Tibial nerve (tissue), 4 donors: ENCODE measurements at regions not wholly inside any gene's neighbourhood (a gene's known extent, or its start where the extent isn't known, plus 50 kb on each side); places are given as distances from the start of the nearest gene placed in this dataset.

Source experiments
- DNase-seq, 2 donors: peaks; one replicate each; pipeline ENCODE4 v3.0.0-alpha.2; 2019; ENCODE audit warnings: low spot score in 2 of 2
- H3K27ac ChIP-seq, 4 donors: fragments of 200-600 bp; sonication (generic) in 3 of 4; one replicate each; pipeline ENCODE4 v1.5.1; 2017 to 2019; ENCODE audit warnings: mild to moderate bottlenecking in 1 of 4
- H3K27me3 ChIP-seq, 2 donors: fragments of 200-600 bp; sonication (generic) in 1 of 2; one replicate each; pipeline versions ENCODE4 v1.5.1 to v1.6.0; 2017 to 2019
- H3K36me3 ChIP-seq, 3 donors: fragments of 200-600 bp; sonication (generic); one replicate each; pipeline ENCODE4 v1.5.1; 2018 to 2019
- H3K4me1 ChIP-seq, 4 donors: fragments of 200-600 bp; sonication (generic) in 3 of 4; one replicate each; pipeline ENCODE4 v1.5.1; 2017 to 2019
- H3K4me3 ChIP-seq, 4 donors: fragments of 200-600 bp; sonication (generic) in 3 of 4; one replicate each; pipeline ENCODE4 v1.5.1; 2017 to 2019; ENCODE audit warnings: mild to moderate bottlenecking in 1 of 4, moderate library complexity in 1 of 4
- H3K9me3 ChIP-seq, 4 donors: fragments of 200-600 bp; sonication (generic) in 3 of 4; one replicate each; pipeline ENCODE4 v1.5.1; 2017 to 2019
- EP300 ChIP-seq, 2 donors: sonication (generic); formaldehyde crosslinking; IDR thresholded peaks; one replicate each; pipeline ENCODE4 v1.6.1; 2017; ENCODE audit warnings: antibody characterized with exemption in 2 of 2, mild to moderate bottlenecking in 1 of 2
- POLR2A ChIP-seq, 2 donors: fragments of 450-650 bp; IDR thresholded peaks; one replicate each; pipeline ENCODE4 v1.6.1; 2017; ENCODE audit warnings: antibody characterized with exemption in 2 of 2, mild to moderate bottlenecking in 2 of 2, moderate library complexity in 2 of 2
- WGBS, 2 donors: methylation state at CpG; one replicate each; pipeline ENCODE4 v1.1.5; 2018; 5-methylcytosine and 5-hydroxymethylcytosine counted together
- TF ChIP-seq, protein P1 (sequence below), 5 experiments: fragments of 200-600 bp in 3 of 5; fragments of 450-650 bp in 2 of 5; sonication (generic) in 3 of 5; IDR thresholded peaks; one replicate each; pipeline ENCODE4 v1.5.1; 2016 to 2019; ENCODE audit warnings: antibody characterized with exemption in 5 of 5, mild to moderate bottlenecking in 3 of 5, moderate library complexity in 2 of 5

DNA sequence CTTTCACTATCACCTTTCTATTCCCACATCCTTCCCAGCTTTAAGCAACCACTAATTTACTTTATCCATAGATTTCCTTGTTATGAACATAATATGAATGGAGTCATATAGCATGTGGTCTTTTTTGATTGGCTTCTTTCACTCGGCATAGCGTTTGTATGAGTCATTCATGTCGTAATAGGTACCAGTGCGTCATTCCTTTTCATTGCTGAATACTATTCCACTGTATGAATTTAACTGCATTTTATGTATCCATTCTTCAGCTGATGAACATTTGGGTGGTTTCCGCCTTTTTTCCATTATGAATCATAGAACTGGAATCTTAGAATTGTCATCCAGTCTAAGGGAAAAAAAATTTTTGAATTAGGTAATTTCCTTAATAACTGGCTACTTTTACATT, 411.3 kb upstream of the AUTS2 start:
- Histone ChIP-seq H3K4me3 (no peak overlapping the region), H3K9me3 (no peaks in the 10 kb centered on the region), H3K36me3 (no peaks in the 10 kb centered on the region), H3K4me1 (peaks cover 0 to 4% (median 0%) of the 10 kb centered on the region in 4 donors), H3K27ac (no peak overlapping the region), H3K27me3 (no peaks in the 10 kb centered on the region)
- TF ChIP-seq POLR2A (IDR thresholded peaks at IDR 0.05), result no peak
- TF ChIP-seq EP300 (IDR thresholded peaks at IDR 0.05), result no peak
- TF ChIP-seq, protein P1, sequence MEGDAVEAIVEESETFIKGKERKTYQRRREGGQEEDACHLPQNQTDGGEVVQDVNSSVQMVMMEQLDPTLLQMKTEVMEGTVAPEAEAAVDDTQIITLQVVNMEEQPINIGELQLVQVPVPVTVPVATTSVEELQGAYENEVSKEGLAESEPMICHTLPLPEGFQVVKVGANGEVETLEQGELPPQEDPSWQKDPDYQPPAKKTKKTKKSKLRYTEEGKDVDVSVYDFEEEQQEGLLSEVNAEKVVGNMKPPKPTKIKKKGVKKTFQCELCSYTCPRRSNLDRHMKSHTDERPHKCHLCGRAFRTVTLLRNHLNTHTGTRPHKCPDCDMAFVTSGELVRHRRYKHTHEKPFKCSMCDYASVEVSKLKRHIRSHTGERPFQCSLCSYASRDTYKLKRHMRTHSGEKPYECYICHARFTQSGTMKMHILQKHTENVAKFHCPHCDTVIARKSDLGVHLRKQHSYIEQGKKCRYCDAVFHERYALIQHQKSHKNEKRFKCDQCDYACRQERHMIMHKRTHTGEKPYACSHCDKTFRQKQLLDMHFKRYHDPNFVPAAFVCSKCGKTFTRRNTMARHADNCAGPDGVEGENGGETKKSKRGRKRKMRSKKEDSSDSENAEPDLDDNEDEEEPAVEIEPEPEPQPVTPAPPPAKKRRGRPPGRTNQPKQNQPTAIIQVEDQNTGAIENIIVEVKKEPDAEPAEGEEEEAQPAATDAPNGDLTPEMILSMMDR (IDR thresholded peaks at IDR 0.05), result no peak
- 93 to 96% methylated on average over 5 of the region's 5 CpGs for WGBS, 2 donors
- no peak for DNase-seq

DNA sequence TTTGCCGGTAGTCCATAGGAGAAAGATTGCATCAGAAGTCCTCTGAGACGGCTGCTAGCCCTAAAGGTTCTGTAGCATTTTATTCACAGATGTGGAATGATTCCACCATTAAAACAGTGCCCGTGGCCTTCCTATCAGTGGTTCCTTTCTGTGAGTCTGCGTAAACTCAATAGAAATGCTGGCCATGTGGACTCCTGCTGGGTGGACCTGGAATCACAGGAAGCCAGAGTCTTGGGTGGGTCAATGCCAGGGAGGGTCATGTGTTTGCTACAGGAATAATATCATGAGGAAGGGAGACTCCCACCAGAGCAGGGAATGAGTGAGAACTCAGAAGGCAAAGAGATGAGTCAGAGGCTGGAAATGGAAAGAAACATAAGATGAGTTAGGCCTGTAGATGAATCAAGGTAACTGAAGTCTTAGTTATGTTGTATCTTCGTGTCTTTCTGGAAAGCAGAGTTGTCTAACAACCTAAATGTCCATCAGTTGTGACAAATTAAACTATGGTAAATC, 410.4 kb upstream of the AUTS2 start:
- no peaks in the 10 kb centered on the region for H3K27me3 ChIP-seq
- peaks cover 0 to 4% (median 0%) of the 10 kb centered on the region in 4 donors for H3K4me1 ChIP-seq
- H3K9me3 ChIP-seq, result no peaks in the 10 kb centered on the region
- 92 to 93% methylated on average over 5 of the region's 5 CpGs for whole genome bisulfite sequencing, 2 donors
- DNase-seq, result no peak
- H3K4me3 ChIP-seq, result no peak overlapping the region
- H3K27ac ChIP-seq, result no peak overlapping the region
- TF ChIP-seq EP300 (IDR thresholded peaks at IDR 0.05), result no peak
- TF ChIP-seq POLR2A (IDR thresholded peaks at IDR 0.05), result no peak
- TF ChIP-seq, protein P1 (IDR thresholded peaks at IDR 0.05), result no peak
- H3K36me3 ChIP-seq, result no peaks in the 10 kb centered on the region

DNA sequence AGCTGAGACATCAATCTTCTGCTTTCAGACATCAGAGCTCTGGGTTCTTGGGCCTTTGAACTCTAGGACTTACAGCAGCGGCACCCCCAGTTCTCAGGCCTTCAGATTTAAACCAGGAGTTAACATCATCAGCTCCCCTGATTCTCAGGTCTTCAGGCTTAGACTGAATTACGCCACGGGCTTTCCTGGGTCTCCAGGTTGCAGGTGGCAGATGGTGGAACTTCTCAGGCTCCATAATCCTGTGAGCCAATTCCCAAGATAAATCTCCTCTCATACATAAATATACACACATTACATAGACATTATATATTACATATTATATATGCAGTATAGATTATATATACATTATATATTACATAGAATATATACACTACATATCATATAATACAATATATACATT, 408.9 kb upstream of the AUTS2 start:
- H3K4me1 ChIP-seq, result no peaks in the 10 kb centered on the region
- peaks cover 0 to 3% (median 0%) of the 10 kb centered on the region in 4 donors for H3K9me3 ChIP-seq
- no peaks in the 10 kb centered on the region for H3K27me3 ChIP-seq
- H3K36me3 ChIP-seq, result no peaks in the 10 kb centered on the region
- no peak overlapping the region for H3K27ac ChIP-seq
- WGBS, 2 donors, result 93 to 100% methylated on average over 3 of the region's 3 CpGs
- TF ChIP-seq, protein P1 (IDR thresholded peaks at IDR 0.05), result no peak
- TF ChIP-seq EP300 (IDR thresholded peaks at IDR 0.05) (no peak), POLR2A (IDR thresholded peaks at IDR 0.05) (no peak)
- DNase-seq, result no peak
- H3K4me3 ChIP-seq, result no peak overlapping the region

DNA sequence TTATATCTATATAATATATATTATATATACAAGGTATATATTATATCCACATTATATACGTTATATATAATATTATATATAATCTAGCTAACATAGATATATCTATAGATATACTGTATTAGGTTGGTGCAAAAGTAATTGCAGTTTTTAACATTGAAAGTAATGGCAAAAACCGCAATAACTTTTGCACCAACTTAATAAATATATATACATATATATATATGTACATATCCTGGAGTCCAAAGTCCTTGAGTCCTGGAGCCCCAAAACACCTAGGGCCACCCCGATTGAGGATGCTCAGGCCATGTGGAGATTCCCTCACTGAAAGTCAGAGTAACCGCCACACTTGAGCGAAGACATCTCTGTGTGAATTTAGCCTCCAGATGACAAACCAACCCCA, 408.2 kb upstream of the AUTS2 start:
- Histone ChIP-seq H3K4me1 (no peaks in the 10 kb centered on the region), H3K27ac (no peak overlapping the region), H3K9me3 (peaks cover 0 to 3% (median 0%) of the 10 kb centered on the region in 4 donors), H3K36me3 (no peaks in the 10 kb centered on the region), H3K27me3 (no peaks in the 10 kb centered on the region), H3K4me3 (no peak overlapping the region)
- TF ChIP-seq EP300 (IDR thresholded peaks at IDR 0.05), result no peak
- TF ChIP-seq POLR2A (IDR thresholded peaks at IDR 0.05), result no peak
- TF ChIP-seq, protein P1 (IDR thresholded peaks at IDR 0.05), result no peak
- no peak for DNase-seq
- 90 to 93% methylated on average over 5 of the region's 5 CpGs for WGBS, 2 donors

DNA sequence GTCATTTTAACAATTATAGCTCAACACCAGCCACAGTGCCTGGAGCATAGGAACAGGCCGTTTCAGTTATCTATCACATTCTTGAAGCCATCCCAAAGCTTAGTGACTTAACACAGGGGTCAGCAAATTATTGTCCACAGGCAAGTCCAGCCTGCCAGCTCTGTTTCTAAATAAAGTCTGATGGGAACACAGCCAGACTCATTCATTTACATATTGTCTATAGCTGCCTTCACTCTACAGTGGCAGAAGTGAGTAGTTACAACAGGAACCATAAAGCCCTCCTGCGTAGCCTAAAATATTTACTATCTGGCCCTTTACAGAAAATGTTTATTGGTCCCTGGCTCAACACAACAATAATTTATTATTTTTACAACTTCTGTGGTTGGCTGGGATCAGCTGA, 407.5 kb upstream of the AUTS2 start:
- Histone ChIP-seq H3K9me3 (peaks cover 0 to 3% (median 0%) of the 10 kb centered on the region in 4 donors), H3K4me3 (no peak overlapping the region), H3K27ac (no peak overlapping the region), H3K27me3 (no peaks in the 10 kb centered on the region), H3K36me3 (no peaks in the 10 kb centered on the region), H3K4me1 (no peaks in the 10 kb centered on the region)
- DNase-seq, result no peak
- WGBS, 2 donors, result 24 to 32% methylated on average over 2 of the region's 2 CpGs
- TF ChIP-seq EP300 (IDR thresholded peaks at IDR 0.05), result no peak
- no peak for TF ChIP-seq POLR2A (IDR thresholded peaks at IDR 0.05)

- Histone ChIP-seq H3K27me3 (no peaks in the 10 kb centered on the region), H3K27ac (no peak overlapping the region), H3K4me3 (no peak overlapping the region), H3K9me3 (peaks cover 0 to 3% (median 0%) of the 10 kb centered on the region in 4 donors), H3K4me1 (no peaks in the 10 kb centered on the region), H3K36me3 (no peaks in the 10 kb centered on the region)
- DNase-seq, result no peak
- 77 to 79% methylated on average over 3 of the region's 3 CpGs for WGBS, 2 donors
- TF ChIP-seq POLR2A (IDR thresholded peaks at IDR 0.05) (no peak), EP300 (IDR thresholded peaks at IDR 0.05) (no peak)
- TF ChIP-seq, protein P1 (IDR thresholded peaks at IDR 0.05), result no peak
These were observed 406.1 kb upstream of the AUTS2 start for GRCh38 chr7:69192134-69192533.
